H1 (cell line): ENCODE measurements at regions not wholly inside any gene's neighbourhood (a gene's known extent, or its start where the extent isn't known, plus 50 kb on each side); places are given as distances from the start of the nearest gene placed in this dataset.

Experiments used
- CTCF ChIA-PET: fragments of 300-600 bp; sonication (Branson Sonifier 250); formaldehyde crosslinking; loops from one replicate; lab custom pipeline; 2021; ENCODE audit not compliant: partially characterized antibody; lab: Charles Lee
- POLR2A ChIA-PET: fragments of 300-600 bp; sonication (Branson Sonifier 250); formaldehyde crosslinking; loops from one replicate; lab custom pipeline; 2021; ENCODE audit warnings: inconsistent platforms; ENCODE audit not compliant: partially characterized antibody; lab: Charles Lee
- DNase-seq, 2 experiments: peaks; one replicate each; pipeline versions ENCODE4 v3.0.0 to v3.0.0-alpha.2; 2010 to 2022; ENCODE audit warnings: low spot score in 2 of 2, low read depth in 1 of 2, mixed read lengths in 1 of 2
- FAIRE-seq: peaks from 2 replicates; lab custom pipeline; 2011; peaks lifted over from hg19 to GRCh38; lab: Jason Lieb, UNC
- H2AFZ ChIP-seq: 2 replicates; pipeline ENCODE4 v1.8.1; 2012; ENCODE audit warnings: low read length, inconsistent platforms
- H2AK5ac ChIP-seq: 2 replicates; pipeline ENCODE4 v1.6.1; 2013; ENCODE audit warnings: low read depth, low read length
- H2BK120ac ChIP-seq: replicated peaks from 2 replicates; pipeline ENCODE3; 2013; ENCODE audit warnings: low read depth, low read length, inconsistent platforms
- H2BK12ac ChIP-seq: 2 replicates; pipeline ENCODE4 v1.6.1; 2013; ENCODE audit warnings: low read depth, low read length
- H2BK15ac ChIP-seq: 2 replicates; pipeline ENCODE4 v1.6.1; 2013; ENCODE audit warnings: low read length
- H2BK20ac ChIP-seq: 2 replicates; pipeline ENCODE4 v1.6.1; 2013; ENCODE audit warnings: low read length
- H2BK5ac ChIP-seq: 2 replicates; pipeline ENCODE4 v1.6.1; 2013; ENCODE audit warnings: low read depth, low read length
- H3K14ac ChIP-seq: 2 replicates; pipeline ENCODE4 v1.6.1; 2013; ENCODE audit warnings: inconsistent platforms; ENCODE audit not compliant: insufficient read length
- H3K18ac ChIP-seq: 2 replicates; pipeline ENCODE4 v1.6.1; 2013; ENCODE audit warnings: low read length; ENCODE audit errors: extremely low read depth
- H3K23ac ChIP-seq: 2 replicates; pipeline ENCODE4 v1.6.1; 2013; ENCODE audit warnings: inconsistent platforms; ENCODE audit not compliant: insufficient read length
- H3K23me2 ChIP-seq: 2 replicates; pipeline ENCODE4 v1.6.1; 2013; ENCODE audit warnings: low read depth, low read length
- H3K27ac ChIP-seq: 2 replicates; pipeline ENCODE4 v1.6.1; 2011; ENCODE audit warnings: low read depth, low read length, inconsistent platforms
- H3K27me3 ChIP-seq, 4 experiments: replicated peaks in 1 of 4; 1 replicate in 1 of 4; 2 replicates in 3 of 4; pipeline versions ENCODE4 v1.6.1 to v1.8.1; 2011 to 2013; ENCODE audit warnings: low read length in 3 of 4, mild to moderate bottlenecking in 3 of 4, inconsistent platforms in 2 of 4, mixed read lengths in 2 of 4, moderate library complexity in 1 of 4; ENCODE audit not compliant: control insufficient read depth in 3 of 4, insufficient read depth in 3 of 4; ENCODE audit errors: extremely low read depth in 1 of 4
- H3K36me3 ChIP-seq, 4 experiments: 2 replicates each; pipeline versions ENCODE4 v1.6.1 to v1.8.1; 2011 to 2013; ENCODE audit warnings: mild to moderate bottlenecking in 4 of 4, low read length in 3 of 4, moderate library complexity in 2 of 4, control low read depth in 1 of 4, inconsistent platforms in 1 of 4; ENCODE audit not compliant: insufficient read depth in 4 of 4, control insufficient read depth in 2 of 4
- H3K4ac ChIP-seq: replicated peaks from 2 replicates; pipeline ENCODE3; 2013; ENCODE audit warnings: low read length, low read depth, mixed read lengths, inconsistent platforms; ENCODE audit not compliant: insufficient read length
- H3K4me1 ChIP-seq, 4 experiments: replicated peaks in 1 of 4; 1 replicate in 1 of 4; 2 replicates in 3 of 4; pipeline versions ENCODE4 v1.6.1 to v1.8.1; 2011 to 2013; ENCODE audit warnings: low read length in 3 of 4, inconsistent platforms in 2 of 4, mixed read lengths in 1 of 4; ENCODE audit not compliant: insufficient read depth in 4 of 4, control insufficient read depth in 3 of 4
- H3K4me2 ChIP-seq, 2 experiments: 2 replicates each; pipeline versions ENCODE4 v1.6.1 to v1.8.1; 2011 to 2013; ENCODE audit warnings: low read depth in 2 of 2, low read length in 2 of 2, control low read depth in 1 of 2, inconsistent platforms in 1 of 2, mild to moderate bottlenecking in 1 of 2; ENCODE audit not compliant: insufficient read depth in 1 of 2
- H3K4me3 ChIP-seq, 4 experiments: fragments of 200-600, 300-600 bp in 1 of 4; sonication (generic), shearing (Covaris generic), sonication (Bioruptor Twin) in 1 of 4; 2 replicates each; pipeline versions ENCODE4 v1.5.1 to v1.8.1; 2011 to 2016; ENCODE audit warnings: low read length in 4 of 4, low read depth in 3 of 4, control low read depth in 2 of 4, inconsistent platforms in 2 of 4, mild to moderate bottlenecking in 2 of 4, mixed read lengths in 1 of 4, moderate library complexity in 1 of 4; ENCODE audit not compliant: insufficient read depth in 2 of 4; ENCODE audit errors: extremely low read depth in 1 of 4
- H3K56ac ChIP-seq: replicated peaks from 2 replicates; pipeline ENCODE3; 2013; ENCODE audit warnings: low read depth, mild to moderate bottlenecking, mixed read lengths, low read length, inconsistent platforms; ENCODE audit not compliant: insufficient read length
- H3K79me1 ChIP-seq: 2 replicates; pipeline ENCODE4 v1.6.1; 2013; ENCODE audit warnings: low read depth, low read length, control low read depth
- H3K79me2 ChIP-seq, 2 experiments: 2 replicates each; pipeline versions ENCODE4 v1.6.1 to v1.8.1; 2012 to 2013; ENCODE audit warnings: low read length in 2 of 2, mild to moderate bottlenecking in 2 of 2, inconsistent platforms in 1 of 2; ENCODE audit not compliant: insufficient read depth in 2 of 2, control insufficient read depth in 1 of 2
- H3K9ac ChIP-seq, 4 experiments: replicated peaks in 1 of 4; 1 replicate in 1 of 4; 2 replicates in 3 of 4; pipeline versions ENCODE4 v1.6.1 to v1.8.1; 2011 to 2013; ENCODE audit warnings: low read depth in 3 of 4, low read length in 3 of 4, control low read depth in 2 of 4, mild to moderate bottlenecking in 2 of 4, moderate library complexity in 2 of 4, inconsistent platforms in 1 of 4; ENCODE audit errors: extremely low read depth in 1 of 4
- H3K9me3 ChIP-seq, 2 experiments: 2 replicates each; pipeline versions ENCODE4 v1.6.1 to v1.8.1; 2012 to 2013; ENCODE audit warnings: mild to moderate bottlenecking in 2 of 2, moderate library complexity in 2 of 2, control low read depth in 1 of 2, inconsistent platforms in 1 of 2, low read depth in 1 of 2, low read length in 1 of 2, mixed read lengths in 1 of 2; ENCODE audit not compliant: insufficient read depth in 2 of 2
- H4K20me1 ChIP-seq, 2 experiments: replicated peaks in 1 of 2; 2 replicates each; pipeline versions ENCODE3 to v1.8.1; 2011 to 2013; ENCODE audit warnings: inconsistent platforms in 2 of 2, low read length in 2 of 2, mild to moderate bottlenecking in 1 of 2; ENCODE audit not compliant: insufficient read depth in 2 of 2, control insufficient read depth in 1 of 2
- H4K5ac ChIP-seq: 2 replicates; pipeline ENCODE4 v1.6.1; 2013; ENCODE audit warnings: low read length, low read depth, mixed read lengths, inconsistent platforms; ENCODE audit not compliant: insufficient read length
- H4K8ac ChIP-seq: 2 replicates; pipeline ENCODE4 v1.8.0; 2013; ENCODE audit warnings: mild to moderate bottlenecking, moderate library complexity, low read length, inconsistent platforms; ENCODE audit not compliant: insufficient read depth; ENCODE audit errors: extremely low read depth
- H4K91ac ChIP-seq: replicated peaks from 2 replicates; pipeline ENCODE3; 2013; ENCODE audit warnings: low read length, mixed read lengths, inconsistent platforms; ENCODE audit not compliant: insufficient read length
- BCL11A ChIP-seq, 2 experiments: IDR thresholded peaks; one replicate each; pipeline ENCODE4 v1.6.1; 2011; ENCODE audit warnings: low read depth in 2 of 2, low read length in 2 of 2, mild to moderate bottlenecking in 2 of 2
- WGBS, 2 experiments: shearing (Covaris generic) in 1 of 2; methylation state at CpG; one replicate each; pipeline versions ENCODE4 v1.1.6 to v1.1.7; 2013 to 2015; ENCODE audit warnings: low lambda C conversion rate in 2 of 2, mixed read lengths in 2 of 2, inconsistent platforms in 1 of 2, low coverage in 1 of 2, missing lambda C conversion rate in 1 of 2; ENCODE audit not compliant: insufficient replicate concordance in 2 of 2, insufficient coverage in 1 of 2, insufficient read length in 1 of 2; ENCODE audit errors: extremely low coverage in 1 of 2, missing lambda C conversion rate in 1 of 2; 5-methylcytosine and 5-hydroxymethylcytosine counted together

- Histone ChIP-seq H4K20me1 (no peaks in the 10 kb centered on the region), H2BK15ac (no peak overlapping the region), H2AK5ac (no peak overlapping the region), H4K91ac (no peak overlapping the region), H3K79me2 (no peaks in the 10 kb centered on the region), H3K4me3 (no peak overlapping the region), H2BK20ac (no peak overlapping the region), H3K14ac (no peak overlapping the region), H3K4me1 (peaks cover 0 to 4% (median 0%) of the 10 kb centered on the region in 4 experiments; a peak in 1 of 7 replicates), H3K36me3 (no peaks in the 10 kb centered on the region), H4K8ac (no peak overlapping the region; the same call in 1 of the 2 replicates), H4K5ac (no peak overlapping the region), H3K23ac (no peak overlapping the region), H2BK120ac (no peak overlapping the region), H3K9ac (no peak overlapping the region), H2BK12ac (no peak overlapping the region), H3K27me3 (no peaks in the 10 kb centered on the region), H3K79me1 (no peaks in the 10 kb centered on the region), H3K23me2 (no peaks in the 10 kb centered on the region), H3K4me2 (no peak overlapping the region), H3K9me3 (no peaks in the 10 kb centered on the region), H3K4ac (no peak overlapping the region), H2AFZ (no peak overlapping the region), H3K27ac (no peak overlapping the region), H3K56ac (no peak overlapping the region), H2BK5ac (no peak overlapping the region), H3K18ac (no peak overlapping the region)
- WGBS, 2 experiments = 93% methylated on average over 11 of the region's 11 CpGs; no CpG with 5 or more reads in 1 of the 2 experiments
- FAIRE-seq (no peak), DNase-seq (no peak)
- CTCF ChIA-PET = no interaction called here
- TF ChIP-seq BCL11A (IDR thresholded peaks at IDR 0.05; ENCODE audit: low read depth in 2 of 2, low read length in 2 of 2) = no peak
- POLR2A ChIA-PET = no interaction called here
Measured at GRCh38 chr4:176607807-176608206, 184.9 kb downstream of the VEGFC start.
